MCF 10A (cell line): ENCODE measurements at regions not wholly inside any gene's neighbourhood (a gene's known extent, or its start where the extent isn't known, plus 50 kb on each side); places are given as distances from the start of the nearest gene placed in this dataset.

Experiments used
- BruUV-seq: library from RNA; stranded (reverse); fragments of 400-500 nt; replicated peaks from 2 replicates; lab custom pipeline; 2021; lab: Mats Ljungman, UMichigan
- CTCF ChIA-PET: fragments of 300-600 bp; sonication (Branson Sonifier 250); formaldehyde crosslinking; extraction: SDS; loops from one replicate; lab custom pipeline; 2021; ENCODE audit warnings: antibody characterized with exemption, inconsistent platforms; lab: Yijun Ruan, JAX
- POLR2A ChIA-PET: fragments of 300-600, 350-650 bp; sonication (Branson Sonifier 250); formaldehyde crosslinking; extraction: SDS; loops from one replicate; lab custom pipeline; 2020; ENCODE audit warnings: antibody characterized with exemption, inconsistent platforms; lab: Yijun Ruan, JAX
- DNase-seq: peaks from one replicate; pipeline ENCODE4 v3.0.0-alpha.2; 2018; ENCODE audit not compliant: unreplicated experiment
- H3K27ac Mint-ChIP-seq: one replicate; pipeline ENCODE4 v1.8.0; 2022; ENCODE audit warnings: mild to moderate bottlenecking, low read depth, mixed read lengths; ENCODE audit not compliant: unreplicated experiment
- H3K27me3 Mint-ChIP-seq: one replicate; pipeline ENCODE4 v1.8.0; 2022; ENCODE audit warnings: mixed read lengths; ENCODE audit not compliant: insufficient read depth, unreplicated experiment
- H3K36me3 Mint-ChIP-seq: one replicate; pipeline ENCODE4 v1.8.0; 2022; ENCODE audit warnings: mild to moderate bottlenecking, moderate library complexity, mixed read lengths; ENCODE audit not compliant: insufficient read depth, unreplicated experiment
- H3K4me1 Mint-ChIP-seq: one replicate; pipeline ENCODE4 v1.8.0; 2022; ENCODE audit warnings: mixed read lengths; ENCODE audit not compliant: insufficient read depth, unreplicated experiment
- H3K4me3 Mint-ChIP-seq: one replicate; pipeline ENCODE4 v1.8.0; 2022; ENCODE audit warnings: mild to moderate bottlenecking, moderate library complexity, mixed read lengths; ENCODE audit not compliant: unreplicated experiment
- H3K9me3 Mint-ChIP-seq: one replicate; pipeline ENCODE4 v1.8.0; 2022; ENCODE audit warnings: mixed read lengths; ENCODE audit not compliant: unreplicated experiment
- CTCF ChIP-seq: fragments of 200-600 bp; IDR thresholded peaks from one replicate; pipeline ENCODE4 v1.8.0; 2022; ENCODE audit warnings: antibody characterized with exemption, mild to moderate bottlenecking; ENCODE audit not compliant: unreplicated experiment
- intact Hi-C: fragments of 100-400 bp; cut with micrococcal nuclease; formaldehyde crosslinking; loops from 2 replicates; pipeline ENCODE4 v1.14.1; 2022

- POLR2A ChIA-PET = interaction anchor here (0.8 to 2.0 kb wide), 4 partner anchors 10 to 943 kb away, joined by 3 to 10 read pairs (median 3); no protein-coding TSS in a partner anchor
- H3K9me3 Mint-ChIP-seq = no peaks in the 10 kb centered on the region
- no TSS peak for BruUV-seq
Observed at GRCh38 chr5:67318746-67319145, 122.1 kb upstream of the CD180 start.

GRCh38 chr5:67317603-67318002 lies 121.0 kb upstream of the CD180 start:
- H3K27me3 Mint-ChIP-seq = no peaks in the 10 kb centered on the region
- no TSS peak for BruUV-seq
- H3K4me1 Mint-ChIP-seq = peaks cover 36% of the 10 kb centered on the region
- intact Hi-C loops = no loop called here
- H3K9me3 Mint-ChIP-seq = no peaks in the 10 kb centered on the region
- no peaks in the 10 kb centered on the region for H3K36me3 Mint-ChIP-seq
- peak overlapping the region; percentile 28 for H3K27ac Mint-ChIP-seq
- DNase-seq = no peak
- no peak overlapping the region for H3K4me3 Mint-ChIP-seq
- POLR2A ChIA-PET = interaction anchor here (0.6 to 2.1 kb wide), 4 partner anchors 9 to 899 kb away, joined by 3 to 9 read pairs (median 3); no protein-coding TSS in a partner anchor
- TF ChIP-seq CTCF = no peak
- CTCF ChIA-PET = interaction anchor here (1.0 kb wide), 1 partner anchor 71 kb away, joined by 3 read pairs; no protein-coding TSS in a partner anchor

More at GRCh38 chr5:67318746-67319145, 122.1 kb upstream of the CD180 start:
- DNase-seq = no peak
- no peak for TF ChIP-seq CTCF
- Mint-ChIP-seq H3K4me1 (peaks cover 36% of the 10 kb centered on the region), H3K36me3 (no peaks in the 10 kb centered on the region), H3K27me3 (no peaks in the 10 kb centered on the region), H3K4me3 (no peak overlapping the region), H3K27ac (no peak overlapping the region)
- CTCF ChIA-PET = interaction anchor here (0.9 to 1.1 kb wide), 2 partner anchors 220 to 562 kb away, joined by 3 read pairs; no protein-coding TSS in a partner anchor
- intact Hi-C loops = no loop called here

- DNase-seq = no peak
- H3K36me3 Mint-ChIP-seq = no peaks in the 10 kb centered on the region
- H3K9me3 Mint-ChIP-seq = no peaks in the 10 kb centered on the region
- H3K27me3 Mint-ChIP-seq = no peaks in the 10 kb centered on the region
- no peak overlapping the region for H3K4me3 Mint-ChIP-seq
- BruUV-seq = no TSS peak
- intact Hi-C loops = no loop called here
- POLR2A ChIA-PET = interaction anchor here (2.1 kb wide), 1 partner anchor 16 kb away, joined by 9 read pairs; no protein-coding TSS in a partner anchor
- peaks cover 36% of the 10 kb centered on the region for H3K4me1 Mint-ChIP-seq
- CTCF ChIA-PET = interaction anchor here (0.9 kb wide), 1 partner anchor 10 kb away, joined by 5 read pairs; no protein-coding TSS in a partner anchor
- no peak overlapping the region for H3K27ac Mint-ChIP-seq
- TF ChIP-seq CTCF = no peak
Observed at GRCh38 chr5:67316695-67317094, 120.1 kb upstream of the CD180 start.

- H3K4me3 Mint-ChIP-seq = no peak overlapping the region
Observed at GRCh38 chr5:67315082-67315989, 118.7 kb upstream of the CD180 start.

More at GRCh38 chr5:67315082-67315989, 118.7 kb upstream of the CD180 start:
- BruUV-seq = no TSS peak
- peaks cover 31% of the 10 kb centered on the region for H3K4me1 Mint-ChIP-seq
- H3K9me3 Mint-ChIP-seq = no peaks in the 10 kb centered on the region
- no peaks in the 10 kb centered on the region for H3K36me3 Mint-ChIP-seq
- peak; percentile 85 for DNase-seq
- no peaks in the 10 kb centered on the region for H3K27me3 Mint-ChIP-seq
- intact Hi-C loops = no loop called here
- ChIA-PET CTCF (interaction anchor here (0.7 to 1.1 kb wide), 3 partner anchors 9 to 207 kb away, joined by 3 to 4 read pairs (median 3); no protein-coding TSS in a partner anchor), POLR2A (interaction anchor here (0.7 to 1.7 kb wide), 5 partner anchors 13 to 924 kb away, joined by 3 to 23 read pairs (median 3); partner anchors contain the start of gene PIK3R1)
- peak overlapping the region; percentile 92 for H3K27ac Mint-ChIP-seq
- TF ChIP-seq CTCF = no peak
